HG03558 (cell line): ENCODE measurements at regions not wholly inside any gene's neighbourhood (a gene's known extent, or its start where the extent isn't known, plus 50 kb on each side); places are given as distances from the start of the nearest gene placed in this dataset.

Source experiments
- ATAC-seq: cut with Tn5 transposase; IDR thresholded peaks from one replicate; pipeline ENCODE4 v1.9.1; 2021; ENCODE audit warnings: moderate number of reproducible peaks; ENCODE audit not compliant: unreplicated experiment; ENCODE audit errors: extremely low read depth

- ATAC-seq: no peak
Observed at GRCh38 chr11:34758262-34758661, 137.4 kb downstream of the EHF start.

DNA sequence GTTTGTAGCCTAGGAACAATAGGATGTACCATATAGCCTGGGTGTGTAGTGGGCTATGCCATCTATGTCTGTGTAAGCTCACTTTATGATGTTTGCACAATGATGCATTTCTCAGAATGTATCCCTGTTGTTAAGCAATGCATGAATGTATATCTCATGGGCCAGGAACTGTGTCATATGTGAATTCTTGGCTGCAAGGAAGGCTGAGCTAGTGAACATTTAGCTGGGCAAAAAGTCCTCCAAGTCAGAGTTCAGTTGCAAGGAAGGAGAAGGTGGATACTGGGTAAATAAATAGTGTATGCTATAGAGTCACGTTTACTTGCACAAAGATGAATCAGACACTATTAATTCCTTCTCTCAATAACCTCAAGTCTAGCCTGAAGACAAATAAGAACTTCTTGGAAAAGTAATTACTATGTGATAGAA, 136.1 kb downstream of the EHF start:
- ATAC-seq: no peak

GRCh38 chr11:34756591-34756990, 135.7 kb downstream of the EHF start:
- no peak for ATAC-seq

DNA sequence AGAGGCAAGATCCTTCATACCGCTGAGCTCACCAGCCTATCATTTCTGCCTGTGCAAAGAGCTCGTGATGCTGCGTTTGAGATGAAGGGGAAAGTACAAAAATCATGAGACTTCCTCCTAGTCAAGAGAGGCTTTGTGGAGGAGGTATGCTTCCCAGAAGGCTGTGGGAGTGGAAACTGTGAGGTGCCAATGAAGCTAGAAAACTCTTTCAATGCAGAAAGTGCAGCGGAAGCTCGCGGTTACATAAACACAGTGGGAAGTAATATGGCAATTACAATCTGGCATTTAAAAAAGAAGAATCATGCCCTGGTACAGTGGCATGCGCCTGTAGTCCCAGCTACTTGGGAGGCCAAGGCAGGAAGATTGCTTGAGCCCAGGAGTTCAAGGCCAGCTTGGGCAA, 134.8 kb downstream of the EHF start:
- ATAC-seq: no peak

GRCh38 chr11:34754171-34754823, 133.4 kb downstream of the EHF start:
- no peak for ATAC-seq

GRCh38 chr11:34750692-34751405, 130.0 kb downstream of the EHF start:
- no peak for ATAC-seq

DNA sequence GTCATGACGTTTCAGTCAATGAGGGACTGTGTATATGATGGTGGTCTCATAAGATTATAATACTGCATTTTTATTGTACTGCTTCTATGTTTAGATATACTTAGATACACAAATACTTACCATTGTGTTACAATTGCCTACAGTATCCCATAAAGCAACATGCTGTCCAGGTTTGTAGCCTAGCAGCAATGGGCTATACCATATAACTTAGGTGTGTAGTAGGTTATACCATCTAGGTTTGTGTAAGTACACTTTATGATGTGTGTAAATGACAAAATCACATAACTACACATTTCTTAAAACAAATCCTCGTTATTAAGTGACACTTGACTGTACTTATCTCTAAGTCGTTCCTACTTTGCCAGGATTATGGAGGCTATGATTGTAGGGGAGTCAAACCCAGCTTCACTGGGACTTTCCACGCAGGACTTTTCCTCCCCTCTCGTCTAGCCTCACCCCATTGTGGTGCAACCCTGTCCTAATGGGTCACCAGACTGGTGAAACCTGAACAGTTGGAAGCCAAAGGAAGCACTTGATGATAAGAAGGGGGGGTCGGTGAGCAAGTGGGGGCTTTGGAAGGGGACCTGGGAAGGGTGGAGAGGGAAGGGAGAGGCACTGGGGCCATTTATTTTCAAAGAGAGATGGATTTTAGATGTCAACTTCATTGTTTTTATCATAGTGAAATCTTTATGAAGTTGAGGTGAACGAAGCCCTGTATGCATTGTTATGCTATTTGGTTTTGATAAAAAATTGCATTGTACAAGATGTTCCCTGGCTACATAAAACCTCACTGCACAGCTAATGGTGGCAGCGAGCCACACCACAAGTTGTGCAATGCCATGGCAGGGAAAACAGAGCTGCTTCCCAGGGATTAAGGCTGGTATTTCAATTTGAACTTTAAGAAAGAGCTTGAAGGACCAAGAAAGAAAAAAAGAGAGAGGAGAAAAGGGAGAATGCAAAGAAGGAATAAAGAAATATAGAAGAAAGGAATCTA, 129.1 kb downstream of the EHF start:
- no peak for ATAC-seq

GRCh38 chr11:34748036-34748435, 127.1 kb downstream of the EHF start:
- no peak for ATAC-seq

GRCh38 chr11:34747251-34747650, 126.4 kb downstream of the EHF start:
- no peak for ATAC-seq

DNA sequence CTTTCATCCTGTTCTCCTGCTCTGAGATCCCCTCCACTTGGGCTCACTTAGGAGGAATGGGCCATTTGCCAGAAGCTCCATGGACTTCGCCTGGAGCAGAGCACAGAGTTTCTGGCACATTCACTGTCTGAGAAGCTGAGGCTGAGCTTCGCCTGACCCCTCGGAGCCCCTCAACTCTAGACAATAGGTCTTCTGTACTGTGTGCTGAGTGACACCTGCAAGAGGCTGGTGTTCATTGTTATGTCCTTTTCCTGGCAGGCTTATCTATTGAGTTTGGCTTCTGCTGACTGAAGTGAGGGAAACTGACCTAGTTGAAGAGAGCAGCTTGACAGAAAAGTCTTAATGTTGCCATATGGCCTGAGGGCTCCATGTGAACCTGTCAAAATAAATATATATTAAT, 124.3 kb downstream of the EHF start:
- ATAC-seq: no peak

DNA sequence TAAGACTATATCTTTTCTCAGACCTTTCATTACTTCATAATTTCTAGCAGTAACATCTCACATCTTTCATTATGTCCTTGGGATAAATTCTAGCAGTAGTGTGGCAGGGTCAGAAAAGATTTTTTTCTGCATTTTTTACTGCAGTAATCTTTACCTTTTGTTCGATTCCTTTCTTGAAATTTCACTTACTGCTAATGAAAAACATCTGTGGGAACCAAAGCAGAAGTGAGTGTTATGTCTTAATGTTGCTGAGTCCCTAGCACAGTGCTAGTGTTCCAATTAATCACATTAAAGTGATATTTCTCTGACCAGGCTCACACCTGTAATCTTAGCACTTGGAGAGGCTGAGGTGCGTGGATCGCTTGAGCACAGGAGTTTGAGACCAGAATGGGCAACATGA, 123.6 kb downstream of the EHF start:
- no peak for ATAC-seq

DNA sequence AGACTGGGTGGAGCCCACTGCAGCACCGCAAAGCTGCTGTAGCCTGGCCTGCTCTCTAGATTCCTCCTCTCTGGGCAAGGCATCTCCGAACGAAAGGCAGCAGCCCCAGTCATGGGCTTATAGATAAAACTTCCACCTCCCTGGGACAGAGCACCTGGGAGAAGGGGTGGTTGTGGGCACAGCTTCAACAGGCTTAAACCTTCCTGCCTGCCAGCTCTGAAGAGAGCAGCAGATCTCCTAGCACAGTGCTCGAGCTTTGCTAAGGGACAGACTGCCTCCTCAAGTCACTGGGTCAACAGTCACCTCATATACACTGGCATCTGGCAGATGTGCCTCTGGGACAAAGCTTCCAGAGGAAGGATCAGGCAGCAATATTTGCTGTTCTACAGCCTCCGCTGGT, 117.3 kb downstream of the EHF start:
- no peak for ATAC-seq

GRCh38 chr11:34732831-34733230, 111.9 kb downstream of the EHF start:
- ATAC-seq: no peak

- no peak for ATAC-seq
Observed at GRCh38 chr11:34731603-34732002, 110.7 kb downstream of the EHF start.

DNA sequence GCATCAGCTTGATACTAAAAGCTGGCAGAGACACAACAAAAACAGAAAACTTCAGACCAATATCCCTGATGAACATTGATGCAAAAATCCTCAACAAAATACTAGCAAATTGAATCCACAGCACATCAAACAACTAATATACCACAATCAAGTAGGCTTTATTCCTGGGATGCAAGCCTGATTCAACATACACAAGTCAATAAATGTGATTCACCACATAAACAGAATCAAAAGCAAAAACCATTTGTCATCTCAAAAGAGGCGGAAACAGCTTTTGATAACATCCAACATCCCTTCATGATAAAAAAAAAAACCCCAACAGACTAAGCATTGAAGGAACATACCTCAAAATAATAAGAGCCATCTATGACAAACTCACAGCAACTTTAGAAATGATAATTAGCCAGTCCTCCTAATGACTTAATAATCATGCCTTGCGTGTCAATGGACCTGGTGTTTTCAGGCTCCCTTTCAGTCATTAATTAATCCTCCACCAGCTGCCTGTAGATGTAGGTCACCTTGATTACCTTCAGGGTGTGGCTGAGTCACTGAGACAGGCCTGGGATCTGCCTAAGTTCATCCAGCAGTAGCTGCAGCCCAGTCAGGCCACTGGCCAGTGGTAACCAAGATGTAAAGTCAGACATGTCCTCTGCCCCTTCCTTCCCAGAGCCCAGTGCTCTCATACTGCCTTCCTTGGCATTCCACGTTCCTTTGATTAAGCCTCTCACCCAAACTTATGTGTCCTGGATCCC, 109.8 kb downstream of the EHF start:
- no peak for ATAC-seq

- no peak for ATAC-seq
Observed at GRCh38 chr11:34728609-34729008, 107.7 kb downstream of the EHF start.

GRCh38 chr11:34727228-34727737, 106.4 kb downstream of the EHF start:
- no peak for ATAC-seq

GRCh38 chr11:34724973-34725372, 104.1 kb downstream of the EHF start:
- no peak for ATAC-seq

GRCh38 chr11:34721646-34722045, 100.8 kb downstream of the EHF start:
- ATAC-seq: no peak

GRCh38 chr11:34719303-34719848, 98.5 kb downstream of the EHF start:
- no peak for ATAC-seq
